ENCODE measurements at regions not wholly inside any gene's neighbourhood (a gene's known extent, or its start where the extent isn't known, plus 50 kb on each side); places are given as distances from the start of the nearest gene placed in this dataset.

DNA sequence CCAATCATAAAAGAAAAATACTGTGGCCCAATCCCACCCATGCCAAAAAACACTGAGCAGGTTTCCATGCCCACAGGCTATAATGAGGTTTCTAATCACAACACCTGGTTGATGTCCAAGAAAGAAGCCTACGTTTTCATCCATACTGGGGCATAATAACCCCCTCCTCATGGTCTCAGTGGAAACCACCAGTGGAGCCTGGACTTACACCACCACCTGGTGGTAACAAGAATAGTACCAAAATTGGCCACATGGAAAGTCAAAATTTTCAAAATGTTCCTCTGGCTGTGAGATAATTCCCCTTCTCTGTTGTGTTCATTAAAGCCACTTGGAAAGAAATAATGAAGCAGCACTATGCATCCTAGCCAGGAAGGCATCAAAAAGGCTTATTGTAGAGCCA lies 687.3 kb upstream of the ST8SIA4 start:
- Histone ChIP-seq H2AFZ (ENCODE audit: low read depth, low read length) (no peak overlapping the region), H3K9me3 (replicated peaks; ENCODE audit: control insufficient read depth, insufficient read depth, low read depth, low read length) (no peaks in the 10 kb centered on the region), H3K27ac (ENCODE audit: extremely low read depth, low read depth, low read length) (no peak overlapping the region), H3K36me3 (ENCODE audit: control insufficient read depth, insufficient read depth, low read length) (no peaks in the 10 kb centered on the region), H4K20me1 (replicated peaks; ENCODE audit: control insufficient read depth, insufficient read depth, low read length) (no peaks in the 10 kb centered on the region), H3K79me2 (ENCODE audit: control insufficient read depth, insufficient read depth, low read length) (no peaks in the 10 kb centered on the region), H3K4me2 (ENCODE audit: insufficient read depth, low read length) (no peak overlapping the region), H3K4me3 (no peak overlapping the region), H3K4me1 (replicated peaks in 1 of 2; ENCODE audit: control insufficient read depth in 2 of 2, insufficient read depth in 2 of 2, low read length in 2 of 2) (no peaks in the 10 kb centered on the region), H3K9ac (ENCODE audit: insufficient read depth in 1 of 2, low read depth in 2 of 2, low read length in 2 of 2) (no peak overlapping the region), H3K9me1 (ENCODE audit: control insufficient read depth, insufficient read depth, low read length) (no peaks in the 10 kb centered on the region), H3K27me3 (ENCODE audit: control insufficient read depth in 2 of 2, insufficient read depth in 2 of 2, low read length in 2 of 2) (no peaks in the 10 kb centered on the region)
- TF ChIP-seq ZNF134 (CRISPR knock-in tag; conservative IDR thresholded peaks at IDR 0.05) (no peak), PRMT5 (CRISPR knock-in tag; IDR thresholded peaks at IDR 0.05) (no peak), RAD21 (CRISPR knock-in tag; conservative IDR thresholded peaks at IDR 0.05 in 1 of 2, IDR thresholded peaks at IDR 0.05 in 1 of 2) (peak in 1 of 2 experiments; percentile 16; a peak in 1 of 4 replicates), ZBTB40 (IDR thresholded peaks at IDR 0.05) (no peak), ZBTB40 (CRISPR knock-in tag; IDR thresholded peaks at IDR 0.05) (no peak)
- ChIA-PET CTCF (ENCODE audit: low intra/inter-chr PET ratio) (no interaction called here), POLR2A (no interaction called here)
- in situ Hi-C loops (cut with MboI) (no loop called here), intact Hi-C loops (cut with micrococcal nuclease) (no loop called here)
- 0% methylated on average over 1 of the region's 1 CpG for WGBS (ENCODE audit: insufficient coverage, low coverage, missing lambda C conversion rate)
- no TSS peak for BruUV-seq (replicated peaks)
- DNase-seq (ENCODE audit: extremely low read depth in 1 of 4, low spot score in 3 of 4) = no peak
- ATAC-seq = no peak
- FAIRE-seq = no peak

Data from K562 (cell line).